ENCODE measurements at regions not wholly inside any gene's neighbourhood (a gene's known extent, or its start where the extent isn't known, plus 50 kb on each side); places are given as distances from the start of the nearest gene placed in this dataset.

- DNase-seq (ENCODE audit: extremely low spot score) = no peak
- ChIA-PET CTCF (no interaction called here), POLR2A (no interaction called here)
- TF ChIP-seq ARNT (IDR thresholded peaks at IDR 0.05) = no peak
- no peak for TF ChIP-seq FOXA1 (IDR thresholded peaks at IDR 0.05)
- TF ChIP-seq TARDBP (IDR thresholded peaks at IDR 0.05) = no peak
- TF ChIP-seq HDGF (IDR thresholded peaks at IDR 0.05; ENCODE audit: borderline replicate concordance) = no peak
- TF ChIP-seq FOXM1 (IDR thresholded peaks at IDR 0.05; ENCODE audit: borderline replicate concordance) = no peak
- TF ChIP-seq LEF1 (IDR thresholded peaks at IDR 0.05; ENCODE audit: borderline replicate concordance) = no peak
- TF ChIP-seq PKNOX1 (IDR thresholded peaks at IDR 0.05) = no peak
- TF ChIP-seq NFRKB (IDR thresholded peaks at IDR 0.05) = no peak
- no peak for TF ChIP-seq ZNF384 (IDR thresholded peaks at IDR 0.05)
- no peak for TF ChIP-seq SUZ12 (IDR thresholded peaks at IDR 0.05)
- TF ChIP-seq SP1 (IDR thresholded peaks at IDR 0.05) = no peak
- TF ChIP-seq ELF4 (IDR thresholded peaks at IDR 0.05) = no peak
- no peak for TF ChIP-seq FOXK2 (IDR thresholded peaks at IDR 0.05)
- no peak for TF ChIP-seq CTBP1 (IDR thresholded peaks at IDR 0.05; ENCODE audit: borderline replicate concordance)
- TF ChIP-seq BHLHE40 (IDR thresholded peaks at IDR 0.05; ENCODE audit: borderline replicate concordance) = no peak
- TF ChIP-seq L3MBTL2 (conservative IDR thresholded peaks at IDR 0.05) = no peak
Observed at GRCh38 chr9:78669591-78669990, 372.7 kb downstream of the PSAT1 start.

- ChIA-PET CTCF (no interaction called here), POLR2A (no interaction called here)
- no peak for TF ChIP-seq L3MBTL2 (conservative IDR thresholded peaks at IDR 0.05)
- TF ChIP-seq FOXA1 (IDR thresholded peaks at IDR 0.05) = no peak
- no peak for TF ChIP-seq HDGF (IDR thresholded peaks at IDR 0.05; ENCODE audit: borderline replicate concordance)
- no peak for TF ChIP-seq ZNF384 (IDR thresholded peaks at IDR 0.05)
- no peak for TF ChIP-seq LEF1 (IDR thresholded peaks at IDR 0.05; ENCODE audit: borderline replicate concordance)
- TF ChIP-seq ELF4 (IDR thresholded peaks at IDR 0.05) = no peak
- TF ChIP-seq TARDBP (IDR thresholded peaks at IDR 0.05) = no peak
- no peak for TF ChIP-seq FOXK2 (IDR thresholded peaks at IDR 0.05)
- TF ChIP-seq SUZ12 (IDR thresholded peaks at IDR 0.05) = no peak
- TF ChIP-seq BHLHE40 (IDR thresholded peaks at IDR 0.05; ENCODE audit: borderline replicate concordance) = no peak
- no peak for TF ChIP-seq SP1 (IDR thresholded peaks at IDR 0.05)
- TF ChIP-seq ARNT (IDR thresholded peaks at IDR 0.05) = no peak
- no peak for TF ChIP-seq NFRKB (IDR thresholded peaks at IDR 0.05)
- no peak for TF ChIP-seq FOXM1 (IDR thresholded peaks at IDR 0.05; ENCODE audit: borderline replicate concordance)
- DNase-seq (ENCODE audit: extremely low spot score) = no peak
Observed at GRCh38 chr9:78671785-78672184, 374.9 kb downstream of the PSAT1 start.

GRCh38 chr9:78674874-78675273 is 377.9 kb downstream of the PSAT1 start:
- no peak for TF ChIP-seq CTBP1 (IDR thresholded peaks at IDR 0.05; ENCODE audit: borderline replicate concordance)
- no peak for TF ChIP-seq LEF1 (IDR thresholded peaks at IDR 0.05; ENCODE audit: borderline replicate concordance)
- TF ChIP-seq SP1 (IDR thresholded peaks at IDR 0.05) = no peak
- TF ChIP-seq ZNF384 (IDR thresholded peaks at IDR 0.05) = no peak
- no peak for TF ChIP-seq HDGF (IDR thresholded peaks at IDR 0.05; ENCODE audit: borderline replicate concordance)
- no peak for TF ChIP-seq PKNOX1 (IDR thresholded peaks at IDR 0.05)
- TF ChIP-seq SUZ12 (IDR thresholded peaks at IDR 0.05) = no peak
- TF ChIP-seq TARDBP (IDR thresholded peaks at IDR 0.05) = no peak
- no peak for TF ChIP-seq NFRKB (IDR thresholded peaks at IDR 0.05)
- TF ChIP-seq L3MBTL2 (conservative IDR thresholded peaks at IDR 0.05) = no peak
- no peak for TF ChIP-seq FOXM1 (IDR thresholded peaks at IDR 0.05; ENCODE audit: borderline replicate concordance)
- TF ChIP-seq ELF4 (IDR thresholded peaks at IDR 0.05) = no peak
- no peak for TF ChIP-seq FOXK2 (IDR thresholded peaks at IDR 0.05)
- no peak for TF ChIP-seq FOXA1 (IDR thresholded peaks at IDR 0.05)
- ChIA-PET CTCF (no interaction called here), POLR2A (no interaction called here)
- DNase-seq (ENCODE audit: extremely low spot score) = no peak

GRCh38 chr9:78676009-78676408 is 379.1 kb downstream of the PSAT1 start:
- TF ChIP-seq TARDBP (IDR thresholded peaks at IDR 0.05) (no peak), SUZ12 (IDR thresholded peaks at IDR 0.05) (no peak), LEF1 (IDR thresholded peaks at IDR 0.05; ENCODE audit: borderline replicate concordance) (no peak), FOXK2 (IDR thresholded peaks at IDR 0.05) (no peak), ELF4 (IDR thresholded peaks at IDR 0.05) (no peak), SP1 (IDR thresholded peaks at IDR 0.05) (no peak), CTBP1 (IDR thresholded peaks at IDR 0.05; ENCODE audit: borderline replicate concordance) (no peak), L3MBTL2 (conservative IDR thresholded peaks at IDR 0.05) (no peak), ZNF384 (IDR thresholded peaks at IDR 0.05) (no peak)
- ChIA-PET CTCF (no interaction called here), POLR2A (no interaction called here)
- DNase-seq (ENCODE audit: extremely low spot score) = no peak

GRCh38 chr9:78676623-78677022 is 379.7 kb downstream of the PSAT1 start:
- CTCF ChIA-PET = no interaction called here
- TF ChIP-seq L3MBTL2 (conservative IDR thresholded peaks at IDR 0.05) = no peak
- no peak for TF ChIP-seq FOXM1 (IDR thresholded peaks at IDR 0.05; ENCODE audit: borderline replicate concordance)
- TF ChIP-seq ARNT (IDR thresholded peaks at IDR 0.05) = no peak
- TF ChIP-seq SUZ12 (IDR thresholded peaks at IDR 0.05) = no peak
- TF ChIP-seq PKNOX1 (IDR thresholded peaks at IDR 0.05) = no peak
- no peak for TF ChIP-seq BHLHE40 (IDR thresholded peaks at IDR 0.05; ENCODE audit: borderline replicate concordance)
- no peak for TF ChIP-seq FOXA1 (IDR thresholded peaks at IDR 0.05)
- TF ChIP-seq SP1 (IDR thresholded peaks at IDR 0.05) = no peak
- TF ChIP-seq FOXK2 (IDR thresholded peaks at IDR 0.05) = no peak
- TF ChIP-seq ZNF384 (IDR thresholded peaks at IDR 0.05) = no peak
- TF ChIP-seq HDGF (IDR thresholded peaks at IDR 0.05; ENCODE audit: borderline replicate concordance) = no peak
- TF ChIP-seq TARDBP (IDR thresholded peaks at IDR 0.05) = no peak
- no peak for TF ChIP-seq ELF4 (IDR thresholded peaks at IDR 0.05)
- POLR2A ChIA-PET = no interaction called here
- no peak for DNase-seq (ENCODE audit: extremely low spot score)

GRCh38 chr9:78677326-78677725 is 380.4 kb downstream of the PSAT1 start:
- CTCF ChIA-PET = no interaction called here
- POLR2A ChIA-PET = no interaction called here
- DNase-seq (ENCODE audit: extremely low spot score) = no peak
- TF ChIP-seq ARNT (IDR thresholded peaks at IDR 0.05) = no peak
- TF ChIP-seq HDGF (IDR thresholded peaks at IDR 0.05; ENCODE audit: borderline replicate concordance) = no peak
- TF ChIP-seq ELF4 (IDR thresholded peaks at IDR 0.05) = no peak
- no peak for TF ChIP-seq FOXM1 (IDR thresholded peaks at IDR 0.05; ENCODE audit: borderline replicate concordance)
- TF ChIP-seq FOXK2 (IDR thresholded peaks at IDR 0.05) = no peak
- TF ChIP-seq L3MBTL2 (conservative IDR thresholded peaks at IDR 0.05) = no peak
- TF ChIP-seq SUZ12 (IDR thresholded peaks at IDR 0.05) = no peak
- no peak for TF ChIP-seq NFRKB (IDR thresholded peaks at IDR 0.05)
- TF ChIP-seq PKNOX1 (IDR thresholded peaks at IDR 0.05) = no peak
- TF ChIP-seq BHLHE40 (IDR thresholded peaks at IDR 0.05; ENCODE audit: borderline replicate concordance) = no peak
- TF ChIP-seq SP1 (IDR thresholded peaks at IDR 0.05) = no peak
- TF ChIP-seq FOXA1 (IDR thresholded peaks at IDR 0.05) = no peak
- no peak for TF ChIP-seq TARDBP (IDR thresholded peaks at IDR 0.05)
- TF ChIP-seq LEF1 (IDR thresholded peaks at IDR 0.05; ENCODE audit: borderline replicate concordance) = no peak
- no peak for TF ChIP-seq CTBP1 (IDR thresholded peaks at IDR 0.05; ENCODE audit: borderline replicate concordance)
- no peak for TF ChIP-seq ZNF384 (IDR thresholded peaks at IDR 0.05)
